GM12878 (cell line): ENCODE measurements at regions not wholly inside any gene's neighbourhood (a gene's known extent, or its start where the extent isn't known, plus 50 kb on each side); places are given as distances from the start of the nearest gene placed in this dataset.
A peak's percentile ranks its signal among the peaks of the same experiment; 100 is the strongest.

Experiments
- ATAC-seq: fragments of 200-7000 bp; cut with Tn5 transposase; 3 replicates; pipeline ENCODE4 v1.9.1; 2020; ENCODE audit warnings: mild to moderate bottlenecking, moderate library complexity
- BruUV-seq: library from RNA; stranded (reverse); fragments of 400-500 nt; replicated peaks from 2 replicates; lab custom pipeline; 2021; lab: Mats Ljungman, UMichigan
- CTCF ChIA-PET: fragments of 300-600 bp; sonication (Branson Sonifier 250); formaldehyde crosslinking; extraction: SDS; loops from one replicate; lab custom pipeline; 2021; ENCODE audit warnings: inconsistent platforms; lab: Yijun Ruan, JAX
- POLR2A ChIA-PET: fragments of 350-600 bp; formaldehyde crosslinking; extraction: SDS; loops from one replicate; lab custom pipeline; 2021; ENCODE audit warnings: inconsistent platforms; lab: Charles Lee
- RAD21 ChIA-PET: fragments of 300-600 bp; sonication (Branson Sonifier 250); formaldehyde crosslinking; loops from one replicate; lab custom pipeline; 2023; ENCODE audit warnings: antibody characterized with exemption; ENCODE audit not compliant: unreplicated experiment; lab: Charles Lee
- SMC1A ChIA-PET: fragments of 300-600 bp; sonication (Branson Sonifier 250); formaldehyde crosslinking; loops from one replicate; lab custom pipeline; 2023; ENCODE audit not compliant: unreplicated experiment, uncharacterized antibody; lab: Charles Lee
- DNase-seq: peaks from one replicate; pipeline ENCODE4 v3.0.0-alpha.2; 2011; ENCODE audit warnings: low read depth, low spot score
- FAIRE-seq: peaks from 3 replicates; lab custom pipeline; 2011; peaks lifted over from hg19 to GRCh38; lab: Jason Lieb, UNC
- H2AFZ ChIP-seq: 2 replicates; pipeline ENCODE4 v1.6.0; 2011; ENCODE audit warnings: low read depth, low read length, control low read depth; ENCODE audit not compliant: control insufficient read depth
- H3K27ac ChIP-seq: 2 replicates; pipeline ENCODE4 v1.5.1; 2011; ENCODE audit warnings: control low read depth; ENCODE audit not compliant: control insufficient read depth, insufficient read depth
- H3K27me3 ChIP-seq, 2 experiments: replicated peaks in 1 of 2; 2 replicates each; pipeline versions ENCODE4 v1.6.0 to v1.6.1; 2011; ENCODE audit warnings: low read length in 1 of 2; ENCODE audit not compliant: control insufficient read depth in 2 of 2, insufficient read depth in 2 of 2
- H3K36me3 ChIP-seq, 2 experiments: 2 replicates each; pipeline ENCODE4 v1.5.1; 2011; ENCODE audit warnings: low read length in 1 of 2; ENCODE audit not compliant: control insufficient read depth in 2 of 2, insufficient read depth in 2 of 2
- H3K4me1 ChIP-seq: 2 replicates; pipeline ENCODE4 v1.6.1; 2011; ENCODE audit warnings: mild to moderate bottlenecking, low read length, moderate library complexity, mixed read lengths; ENCODE audit not compliant: control insufficient read depth, insufficient read depth
- H3K4me2 ChIP-seq: 2 replicates; pipeline ENCODE4 v1.6.0; 2011; ENCODE audit warnings: control low read depth; ENCODE audit not compliant: control insufficient read depth, insufficient read depth
- H3K4me3 ChIP-seq: fragments of 200-600 bp; sonication (generic); 2 replicates; pipeline ENCODE4 v1.5.1; 2016
- H3K79me2 ChIP-seq: 2 replicates; pipeline ENCODE4 v1.6.0; 2011; ENCODE audit warnings: low read length; ENCODE audit not compliant: control insufficient read depth, insufficient read depth
- H3K9ac ChIP-seq: 2 replicates; pipeline ENCODE4 v1.8.0; 2011; ENCODE audit warnings: low read length, control low read depth, mixed read lengths; ENCODE audit not compliant: control insufficient read depth, insufficient read depth
- H3K9me3 ChIP-seq: replicated peaks from 3 replicates; pipeline ENCODE4 v1.5.1; 2011; ENCODE audit warnings: mild to moderate bottlenecking, low read length; ENCODE audit not compliant: control insufficient read depth, insufficient read depth
- H4K20me1 ChIP-seq: 2 replicates; pipeline ENCODE4 v1.6.0; 2011; ENCODE audit not compliant: control insufficient read depth, insufficient read depth
- GABPA ChIP-seq: IDR thresholded peaks from 2 replicates; pipeline ENCODE4 v1.6.1; 2014; ENCODE audit warnings: antibody characterized with exemption, low read depth, mild to moderate bottlenecking, inconsistent platforms
- MEF2B ChIP-seq: fragments of 450-650 bp; IDR thresholded peaks from 2 replicates; pipeline ENCODE4 v1.6.1; 2018; ENCODE audit warnings: mild to moderate bottlenecking, moderate library complexity; ENCODE audit not compliant: partially characterized antibody, poor library complexity, severe bottlenecking
- RCOR1 ChIP-seq: conservative IDR thresholded peaks from 2 replicates; pipeline ENCODE4 v1.6.1; 2012; ENCODE audit warnings: low read depth, low read length, improper control_type of control experiment
- WGBS: methylation state at CpG from one replicate; pipeline ENCODE4 v1.1.6; 2016; ENCODE audit warnings: low lambda C conversion rate; ENCODE audit not compliant: insufficient replicate concordance, insufficient coverage; ENCODE audit errors: missing lambda C conversion rate; 5-methylcytosine and 5-hydroxymethylcytosine counted together
- in situ Hi-C: fragments of 300-500 bp; cut with MboI; formaldehyde crosslinking; loops from 9 replicates; pipeline ENCODE4 v1.14.3; 2018; ENCODE audit warnings: mixed read lengths
- intact Hi-C: fragments of 100-400 bp; cut with micrococcal nuclease; formaldehyde crosslinking; loops from one replicate; pipeline ENCODE4 v1.14.2; 2022; ENCODE audit not compliant: unreplicated experiment
- TF ChIP-seq, protein P1 (sequence below), 3 experiments: IDR thresholded peaks in 2 of 3; conservative IDR thresholded peaks in 1 of 3; 2 replicates each; pipeline ENCODE4 v1.5.1; 2011; ENCODE audit warnings: low read depth in 3 of 3, low read length in 3 of 3, mild to moderate bottlenecking in 3 of 3, control low read depth in 2 of 3, moderate library complexity in 2 of 3, inconsistent platforms in 1 of 3, mixed read lengths in 1 of 3; ENCODE audit not compliant: control insufficient read depth in 2 of 3, insufficient read depth in 1 of 3; ENCODE audit errors: extremely low read depth in 1 of 3

DNA sequence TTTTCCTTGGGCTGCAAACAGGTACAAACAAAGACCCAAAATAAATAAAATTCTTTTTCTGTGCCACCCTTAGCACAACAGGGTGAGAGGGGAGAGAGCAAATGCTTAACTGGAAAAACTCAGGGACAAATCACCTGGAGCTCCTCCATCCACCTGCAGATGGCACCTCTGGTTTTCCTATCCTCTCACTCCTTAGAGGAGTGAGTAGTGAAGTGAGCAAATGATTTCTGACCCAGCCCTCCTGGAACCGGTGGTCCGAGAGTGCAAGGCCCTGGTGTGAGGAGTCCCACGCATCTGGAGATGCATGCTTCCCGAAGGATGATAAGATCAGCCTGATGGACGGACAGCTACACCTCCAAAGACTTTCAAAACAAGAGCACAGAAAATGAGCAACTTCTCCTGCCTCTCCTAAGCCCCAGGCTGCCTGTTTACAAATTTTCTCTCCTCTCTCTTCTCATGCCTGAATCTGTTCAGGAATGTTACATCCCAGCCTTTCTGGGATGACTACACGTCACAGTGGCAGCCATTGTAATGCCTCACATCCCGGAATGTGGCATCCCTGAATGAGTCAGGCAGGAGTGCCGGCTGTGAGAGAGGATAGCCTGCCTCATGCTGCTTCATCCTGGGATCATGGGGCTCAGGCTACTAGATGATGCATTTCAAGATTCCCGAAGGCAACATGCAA is 86.4 kb downstream of the ADRB2 start:
- Histone ChIP-seq H3K79me2 (no peaks in the 10 kb centered on the region), H3K9me3 (no peaks in the 10 kb centered on the region), H2AFZ (no peak overlapping the region), H3K27me3 (no peaks in the 10 kb centered on the region; a peak in 1 of 4 replicates), H3K9ac (no peak overlapping the region), H3K4me3 (no peak overlapping the region)
- FAIRE-seq (no peak), DNase-seq (no peak)
- intact Hi-C loops (no loop called here), in situ Hi-C loops (no loop called here)
- SMC1A ChIA-PET: interaction anchor here (0.8 to 2.0 kb wide), 3 partner anchors 15 to 356 kb away, joined by 4 to 5 read pairs (median 4); no protein-coding TSS in a partner anchor
- no TSS peak for BruUV-seq
- TF ChIP-seq RCOR1 (no peak), MEF2B (no peak), GABPA (no peak)
- TF ChIP-seq, protein P1, sequence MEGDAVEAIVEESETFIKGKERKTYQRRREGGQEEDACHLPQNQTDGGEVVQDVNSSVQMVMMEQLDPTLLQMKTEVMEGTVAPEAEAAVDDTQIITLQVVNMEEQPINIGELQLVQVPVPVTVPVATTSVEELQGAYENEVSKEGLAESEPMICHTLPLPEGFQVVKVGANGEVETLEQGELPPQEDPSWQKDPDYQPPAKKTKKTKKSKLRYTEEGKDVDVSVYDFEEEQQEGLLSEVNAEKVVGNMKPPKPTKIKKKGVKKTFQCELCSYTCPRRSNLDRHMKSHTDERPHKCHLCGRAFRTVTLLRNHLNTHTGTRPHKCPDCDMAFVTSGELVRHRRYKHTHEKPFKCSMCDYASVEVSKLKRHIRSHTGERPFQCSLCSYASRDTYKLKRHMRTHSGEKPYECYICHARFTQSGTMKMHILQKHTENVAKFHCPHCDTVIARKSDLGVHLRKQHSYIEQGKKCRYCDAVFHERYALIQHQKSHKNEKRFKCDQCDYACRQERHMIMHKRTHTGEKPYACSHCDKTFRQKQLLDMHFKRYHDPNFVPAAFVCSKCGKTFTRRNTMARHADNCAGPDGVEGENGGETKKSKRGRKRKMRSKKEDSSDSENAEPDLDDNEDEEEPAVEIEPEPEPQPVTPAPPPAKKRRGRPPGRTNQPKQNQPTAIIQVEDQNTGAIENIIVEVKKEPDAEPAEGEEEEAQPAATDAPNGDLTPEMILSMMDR (IDR thresholded peaks at IDR 0.05 in 2 of 3, conservative IDR thresholded peaks at IDR 0.05 in 1 of 3; ENCODE audit: control insufficient read depth in 2 of 3, extremely low read depth in 1 of 3, insufficient read depth in 1 of 3, low read depth in 3 of 3, low read length in 3 of 3): peak in 1 of 3 experiments; percentile 15; a peak in 2 of 6 replicates
- TF ChIP-seq, all 136 proteins: peak for 1
- 35% methylated on average over 9 of the region's 9 CpGs for WGBS
- H3K4me2 ChIP-seq: no peak overlapping the region
- POLR2A ChIA-PET: no interaction called here
- no peaks in the 10 kb centered on the region for H3K36me3 ChIP-seq
- H3K27ac ChIP-seq: no peak overlapping the region
- ATAC-seq: no peak
- CTCF ChIA-PET: interaction anchor here (1.3 to 2.0 kb wide), 3 partner anchors 45 to 175 kb away, joined by 3 to 8 read pairs (median 4); no protein-coding TSS in a partner anchor
- no peaks in the 10 kb centered on the region for H4K20me1 ChIP-seq
- RAD21 ChIA-PET: no interaction called here
- H3K4me1 ChIP-seq: no peaks in the 10 kb centered on the region; the same call in 1 of the 2 replicates
